H1 (cell line): ENCODE measurements at regions not wholly inside any gene's neighbourhood (a gene's known extent, or its start where the extent isn't known, plus 50 kb on each side); places are given as distances from the start of the nearest gene placed in this dataset.

ENCODE experiments used
- CHD2 ChIP-seq: IDR thresholded peaks from 2 replicates; pipeline ENCODE4 v1.6.1; 2012; ENCODE audit warnings: low read length, improper control_type of control experiment
- USF2 ChIP-seq: IDR thresholded peaks from 2 replicates; pipeline ENCODE4 v1.6.1; 2011; ENCODE audit warnings: low read length, improper control_type of control experiment

DNA sequence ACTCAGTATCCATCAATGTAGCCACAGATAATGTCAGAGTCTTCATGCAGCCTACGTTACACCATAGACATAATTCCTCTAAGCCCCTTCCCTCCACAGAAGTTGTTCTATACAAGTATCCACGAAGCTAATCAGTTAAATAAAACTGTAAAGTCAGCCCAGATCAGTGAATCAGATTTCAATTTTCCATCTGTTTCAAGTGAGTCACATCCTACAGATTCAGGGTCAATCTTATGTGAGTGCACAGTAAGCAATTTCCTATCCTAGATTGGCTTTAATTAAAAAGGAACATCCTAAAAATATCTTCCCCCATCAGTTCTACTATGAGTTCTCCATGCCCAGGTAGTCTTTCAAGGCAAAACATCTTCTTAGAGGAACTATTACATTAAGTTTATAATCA lies 402.5 kb downstream of the EFNA5 start (continued):
- TF ChIP-seq USF2 (no peak), CHD2 (no peak)
